H1 (cell line): ENCODE measurements at regions not wholly inside any gene's neighbourhood (a gene's known extent, or its start where the extent isn't known, plus 50 kb on each side); places are given as distances from the start of the nearest gene placed in this dataset.

ENCODE experiments used
- CHD2 ChIP-seq: IDR thresholded peaks from 2 replicates; pipeline ENCODE4 v1.6.1; 2012; ENCODE audit warnings: low read length, improper control_type of control experiment
- EP300 ChIP-seq, 2 experiments: IDR thresholded peaks; 1 replicate in 1 of 2; 2 replicates in 1 of 2; pipeline ENCODE4 v1.6.1; 2011 to 2012; ENCODE audit warnings: low read depth in 2 of 2, low read length in 2 of 2, mild to moderate bottlenecking in 2 of 2, borderline replicate concordance in 1 of 2, inconsistent platforms in 1 of 2, moderate library complexity in 1 of 2
- POLR2A ChIP-seq, 2 experiments: IDR thresholded peaks; 1 replicate in 1 of 2; 2 replicates in 1 of 2; pipeline ENCODE4 v1.6.1; 2011; ENCODE audit warnings: low read depth in 2 of 2, low read length in 2 of 2, mild to moderate bottlenecking in 2 of 2; ENCODE audit errors: control extremely low read depth in 1 of 2
- POLR2AphosphoS5 ChIP-seq: IDR thresholded peaks from 2 replicates; pipeline ENCODE4 v1.6.1; 2011; ENCODE audit warnings: low read depth, low read length
- SUZ12 ChIP-seq: fragments of 200-600 bp; sonication (generic); IDR thresholded peaks from 2 replicates; pipeline ENCODE4 v1.6.1; 2012; ENCODE audit warnings: mild to moderate bottlenecking, inconsistent platforms, low read length, moderate library complexity, mixed read lengths
- TF ChIP-seq, protein P1 (sequence below): IDR thresholded peaks from 2 replicates; pipeline ENCODE4 v1.6.1; 2012; ENCODE audit warnings: inconsistent platforms
- TF ChIP-seq, protein P2 (sequence below): IDR thresholded peaks from 2 replicates; pipeline ENCODE4 v1.6.1; 2011; ENCODE audit warnings: low read depth, mild to moderate bottlenecking, low read length; ENCODE audit not compliant: insufficient read depth

DNA sequence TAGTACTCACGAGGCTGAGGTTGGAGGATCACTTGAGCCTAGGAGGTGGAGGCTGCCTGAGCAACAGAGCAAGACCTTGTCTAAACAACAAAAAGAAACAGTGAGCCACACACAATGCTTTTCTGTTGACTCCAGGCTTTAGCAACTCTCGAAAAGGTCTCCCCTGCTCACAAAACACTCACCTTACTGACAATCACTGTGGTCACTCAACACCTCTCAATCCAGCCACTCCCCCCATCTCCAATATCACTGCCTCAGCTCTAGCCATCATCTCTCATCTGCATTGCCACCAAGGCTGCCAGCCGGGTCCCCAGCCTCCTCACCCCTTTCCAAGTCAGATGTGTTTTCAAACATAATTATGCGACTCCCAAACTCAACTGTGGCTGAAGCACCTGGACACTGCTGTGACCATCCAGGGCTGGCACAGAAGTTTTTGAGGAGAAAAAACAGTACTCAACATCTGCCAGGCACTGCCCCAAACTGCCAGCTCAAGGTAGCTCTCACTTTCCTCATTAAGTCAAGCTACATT lies 218.0 kb upstream of the ARID1B start (continued):
- TF ChIP-seq EP300 (IDR thresholded peaks at IDR 0.05; ENCODE audit: borderline replicate concordance in 1 of 2, low read depth in 2 of 2, low read length in 2 of 2) (no peak), CHD2 (no peak), POLR2A (IDR thresholded peaks at IDR 0.05; ENCODE audit: control extremely low read depth in 1 of 2, low read depth in 2 of 2, low read length in 2 of 2) (no peak), SUZ12 (no peak), POLR2AphosphoS5 (no peak)
- TF ChIP-seq, protein P1, sequence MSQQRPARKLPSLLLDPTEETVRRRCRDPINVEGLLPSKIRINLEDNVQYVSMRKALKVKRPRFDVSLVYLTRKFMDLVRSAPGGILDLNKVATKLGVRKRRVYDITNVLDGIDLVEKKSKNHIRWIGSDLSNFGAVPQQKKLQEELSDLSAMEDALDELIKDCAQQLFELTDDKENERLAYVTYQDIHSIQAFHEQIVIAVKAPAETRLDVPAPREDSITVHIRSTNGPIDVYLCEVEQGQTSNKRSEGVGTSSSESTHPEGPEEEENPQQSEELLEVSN, result no peak
- TF ChIP-seq, protein P2, sequence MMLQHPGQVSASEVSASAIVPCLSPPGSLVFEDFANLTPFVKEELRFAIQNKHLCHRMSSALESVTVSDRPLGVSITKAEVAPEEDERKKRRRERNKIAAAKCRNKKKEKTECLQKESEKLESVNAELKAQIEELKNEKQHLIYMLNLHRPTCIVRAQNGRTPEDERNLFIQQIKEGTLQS, result no peak
- TF ChIP-seq, all 59 proteins: peak for 0
